ENCODE measurements at regions not wholly inside any gene's neighbourhood (a gene's known extent, or its start where the extent isn't known, plus 50 kb on each side); places are given as distances from the start of the nearest gene placed in this dataset.

GRCh38 chr5:171571663-171572062, 152.2 kb downstream of the FGF18 start:
- no peak for TF ChIP-seq POLR2A (IDR thresholded peaks at IDR 0.05; ENCODE audit: low read length)
- no peak for TF ChIP-seq CTCF (IDR thresholded peaks at IDR 0.05)
- TF ChIP-seq EHMT2 (IDR thresholded peaks at IDR 0.05; ENCODE audit: low read depth): no peak
- TF ChIP-seq RFX5 (IDR thresholded peaks at IDR 0.05): no peak
- no peak for TF ChIP-seq USF2 (IDR thresholded peaks at IDR 0.05)
- no peak for TF ChIP-seq CBX2 (IDR thresholded peaks at IDR 0.05; ENCODE audit: borderline replicate concordance, low read depth)
- no peak for TF ChIP-seq MAX (IDR thresholded peaks at IDR 0.05)
- TF ChIP-seq EP300 (IDR thresholded peaks at IDR 0.05): no peak
- TF ChIP-seq NFE2L2 (conservative IDR thresholded peaks at IDR 0.05; ENCODE audit: low read length): no peak
- TF ChIP-seq CEBPB (IDR thresholded peaks at IDR 0.05): no peak
